Loucy (cell line): ENCODE measurements at regions not wholly inside any gene's neighbourhood (a gene's known extent, or its start where the extent isn't known, plus 50 kb on each side); places are given as distances from the start of the nearest gene placed in this dataset.

Source experiments
- CTCF ChIP-seq: fragments of 200-600 bp; sonication (generic); conservative IDR thresholded peaks from 2 replicates; pipeline ENCODE4 v1.5.1; 2014; ENCODE audit warnings: mild to moderate bottlenecking, antibody characterized with exemption, low read length
- EZH2phosphoT487 ChIP-seq: fragments of 200-600 bp; IDR thresholded peaks from 2 replicates; pipeline ENCODE4 v1.6.1; 2018; ENCODE audit warnings: antibody characterized with exemption, mild to moderate bottlenecking, moderate library complexity, borderline replicate concordance

DNA sequence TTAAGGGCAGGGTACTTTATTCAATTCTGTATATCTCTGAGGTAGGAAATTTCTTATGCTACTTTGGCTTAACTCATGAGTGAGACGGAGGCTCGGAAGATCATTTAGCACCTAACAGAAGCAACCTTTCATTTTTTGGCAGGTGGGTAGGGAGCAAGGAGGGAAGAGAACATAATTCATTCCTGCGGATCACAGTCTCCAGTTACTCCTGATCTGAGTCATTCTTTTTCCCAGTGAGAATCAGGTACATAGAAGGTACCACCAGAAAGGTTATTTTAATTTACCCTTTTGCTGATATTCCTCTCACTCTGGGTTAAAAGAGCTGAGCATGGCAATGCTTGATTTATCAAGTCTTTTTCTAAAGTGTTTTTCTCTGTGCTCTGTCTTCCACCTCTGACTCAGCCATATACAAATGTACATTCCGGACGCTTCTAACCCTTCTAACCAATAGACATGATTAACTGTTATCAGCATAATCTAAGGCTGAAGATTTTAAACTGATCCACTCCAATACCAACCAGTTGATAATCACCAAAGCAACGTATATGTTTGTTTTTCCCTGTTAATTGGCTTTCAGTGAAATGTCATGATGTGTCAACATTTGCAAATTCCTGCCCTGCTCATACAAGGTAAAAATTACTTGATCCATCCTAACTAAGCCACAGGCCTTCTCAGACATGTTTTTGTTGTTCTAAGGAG is 271.7 kb downstream of the DUSP10 start:
- TF ChIP-seq CTCF (no peak), EZH2phosphoT487 (no peak)
